Large intestine (tissue), 3 donors: ENCODE measurements at regions not wholly inside any gene's neighbourhood (a gene's known extent, or its start where the extent isn't known, plus 50 kb on each side); places are given as distances from the start of the nearest gene placed in this dataset.

Experiments used
- DNase-seq, 2 donors: peaks; one replicate each; pipeline versions ENCODE4 v3.0.0 to v3.0.0-alpha.2; 2013
- H3K27ac ChIP-seq: one replicate; pipeline ENCODE4 v1.5.1; 2013; ENCODE audit warnings: low read length
- H3K27me3 ChIP-seq: 2 replicates; pipeline ENCODE4 v1.6.1; 2013; ENCODE audit warnings: low read length; ENCODE audit not compliant: control insufficient read depth, insufficient read depth
- H3K36me3 ChIP-seq: 2 replicates; pipeline ENCODE4 v1.6.1; 2013; ENCODE audit warnings: low read length; ENCODE audit not compliant: control insufficient read depth, insufficient read depth
- H3K4me1 ChIP-seq: one replicate; pipeline ENCODE4 v1.6.1; 2013; ENCODE audit warnings: low read length; ENCODE audit not compliant: control insufficient read depth, insufficient read depth
- H3K4me3 ChIP-seq: one replicate; pipeline ENCODE4 v1.5.1; 2013; ENCODE audit warnings: low read length
- H3K9me3 ChIP-seq: one replicate; pipeline ENCODE4 v1.6.1; 2013; ENCODE audit warnings: mild to moderate bottlenecking, low read depth, low read length, moderate library complexity; ENCODE audit not compliant: control insufficient read depth
- WGBS: methylation state at CpG from one replicate; pipeline ENCODE4 v1.1.5; 2013; ENCODE audit warnings: low lambda C conversion rate; ENCODE audit not compliant: insufficient coverage; 5-methylcytosine and 5-hydroxymethylcytosine counted together

DNA sequence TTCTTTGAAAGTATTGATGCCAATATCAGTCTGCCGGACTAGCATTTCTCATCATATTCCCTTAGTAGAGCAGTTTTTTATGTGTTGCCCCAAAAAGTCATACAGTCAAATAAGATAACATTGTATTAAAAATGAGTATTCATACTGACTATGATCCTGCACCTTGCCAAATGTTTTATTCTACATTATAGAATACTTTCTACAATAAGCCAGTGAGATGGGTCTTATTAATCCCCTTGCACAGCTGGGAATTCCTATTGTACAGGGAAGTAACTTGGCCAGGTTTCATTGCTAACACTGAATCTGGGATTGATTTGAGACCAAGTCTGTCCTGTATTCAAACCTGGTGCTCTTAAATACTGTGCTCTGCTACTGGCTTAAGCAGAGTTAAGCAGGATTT is 114.0 kb downstream of the KCTD12 start:
- Histone ChIP-seq H3K9me3 (no peaks in the 10 kb centered on the region), H3K4me1 (no peaks in the 10 kb centered on the region), H3K36me3 (no peaks in the 10 kb centered on the region), H3K27ac (no peak overlapping the region), H3K4me3 (no peak overlapping the region), H3K27me3 (no peaks in the 10 kb centered on the region)
- no peak for DNase-seq
- no CpG with 5 or more reads among the region's 1 CpG for WGBS

DNA sequence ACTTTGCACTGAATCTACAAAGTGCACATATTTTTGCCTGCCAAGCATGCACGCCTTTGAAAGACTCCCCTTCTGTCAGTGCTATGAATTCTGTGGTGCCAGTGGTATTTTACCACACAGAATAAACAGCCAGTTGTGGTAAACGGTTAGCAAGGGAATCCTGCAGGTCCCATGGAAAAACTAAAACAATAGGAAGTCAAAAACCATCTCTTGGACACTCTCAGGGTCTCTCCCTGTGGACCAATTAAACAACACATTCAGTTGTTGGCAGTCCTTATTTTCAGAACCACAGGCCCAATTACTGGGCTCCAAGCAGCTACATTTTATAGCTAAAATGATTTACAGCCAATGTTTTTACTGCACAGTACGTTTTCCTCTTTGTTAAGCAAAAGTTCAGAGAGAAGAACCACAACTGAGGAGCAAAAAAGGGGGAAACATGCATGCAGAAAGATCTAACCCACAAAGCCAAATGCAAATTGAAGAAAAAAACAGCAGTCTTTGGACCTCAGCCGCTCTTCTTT is 116.9 kb downstream of the KCTD12 start:
- H3K9me3 ChIP-seq: no peaks in the 10 kb centered on the region
- H3K27ac ChIP-seq: no peak overlapping the region
- no peaks in the 10 kb centered on the region for H3K36me3 ChIP-seq
- H3K4me1 ChIP-seq: no peaks in the 10 kb centered on the region
- no peaks in the 10 kb centered on the region for H3K27me3 ChIP-seq
- WGBS: 100% methylated on average over 1 of the region's 4 CpGs
- H3K4me3 ChIP-seq: no peak overlapping the region
- DNase-seq: no peak

DNA sequence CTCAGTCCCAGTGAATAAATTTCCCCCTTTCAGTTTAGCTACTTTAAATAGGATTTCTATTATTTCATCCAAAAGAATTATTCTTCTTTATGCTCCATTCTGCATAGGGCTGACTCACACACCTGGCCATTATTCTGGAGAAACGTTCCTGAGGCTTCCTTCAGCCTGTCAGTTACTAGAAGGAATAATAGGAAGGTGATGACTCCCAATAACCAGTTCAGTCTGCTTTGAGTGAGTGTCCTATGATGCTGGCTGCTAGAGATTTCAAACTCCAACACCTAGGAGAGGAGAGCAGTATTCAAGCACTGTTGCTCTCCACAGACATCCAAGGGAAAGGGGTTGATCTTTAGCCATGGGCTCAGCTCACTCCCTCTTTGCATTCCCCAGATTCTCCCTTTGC is 117.8 kb downstream of the KCTD12 start:
- H3K36me3 ChIP-seq: no peaks in the 10 kb centered on the region
- no peaks in the 10 kb centered on the region for H3K9me3 ChIP-seq
- no peak overlapping the region for H3K27ac ChIP-seq
- H3K27me3 ChIP-seq: no peaks in the 10 kb centered on the region
- H3K4me1 ChIP-seq: no peaks in the 10 kb centered on the region
- no peak overlapping the region for H3K4me3 ChIP-seq
- WGBS: no CpG with 5 or more reads among the region's 1 CpG
- no peak for DNase-seq

DNA sequence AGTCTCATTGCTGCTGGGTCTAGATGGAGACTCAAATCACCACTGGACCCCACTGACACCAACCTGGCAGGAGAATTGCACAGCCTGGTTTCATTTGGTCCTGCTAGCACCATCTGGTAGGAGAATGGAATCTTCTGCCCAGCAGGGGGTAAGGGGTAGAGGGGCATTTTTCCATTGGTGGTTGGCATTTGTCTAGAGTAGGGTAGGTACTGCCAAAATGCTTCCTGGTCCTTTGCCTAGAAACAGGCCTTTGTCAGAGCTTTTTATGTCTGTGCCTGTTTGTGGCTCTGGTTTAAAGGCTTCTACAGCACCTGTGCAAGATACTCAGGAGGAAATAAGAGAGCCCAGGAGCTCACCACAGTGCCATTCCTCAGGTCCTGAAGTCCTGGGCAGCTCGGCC is 121.3 kb downstream of the KCTD12 start:
- DNase-seq: no peak
- Histone ChIP-seq H3K36me3 (no peaks in the 10 kb centered on the region), H3K4me1 (no peaks in the 10 kb centered on the region), H3K4me3 (no peak overlapping the region), H3K9me3 (no peaks in the 10 kb centered on the region), H3K27ac (no peak overlapping the region), H3K27me3 (no peaks in the 10 kb centered on the region)
- WGBS: 100% methylated on average over 1 of the region's 1 CpG

DNA sequence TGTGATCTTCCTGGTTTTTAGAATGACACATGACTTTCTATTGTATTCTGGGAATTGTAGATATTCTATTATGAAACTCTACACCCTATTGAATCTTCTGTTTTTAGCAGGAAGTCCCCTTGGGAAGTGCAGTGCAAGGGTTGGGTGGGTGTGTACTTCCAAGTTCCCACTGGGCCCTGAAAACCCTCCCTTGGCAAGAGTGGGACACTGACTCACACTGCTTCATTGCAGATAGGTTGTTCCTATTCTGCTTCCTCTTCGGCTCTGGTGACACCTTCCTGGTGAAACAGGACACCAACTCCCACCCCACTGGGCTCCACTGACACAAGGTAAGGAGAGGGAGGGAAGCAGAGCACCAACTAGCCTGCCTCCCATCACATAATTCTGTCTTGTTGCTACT is 121.8 kb downstream of the KCTD12 start:
- Histone ChIP-seq H3K36me3 (no peaks in the 10 kb centered on the region), H3K27me3 (no peaks in the 10 kb centered on the region), H3K9me3 (no peaks in the 10 kb centered on the region), H3K4me3 (no peak overlapping the region), H3K27ac (no peak overlapping the region), H3K4me1 (no peaks in the 10 kb centered on the region)
- DNase-seq: no peak
- no CpG with 5 or more reads among the region's 1 CpG for WGBS

DNA sequence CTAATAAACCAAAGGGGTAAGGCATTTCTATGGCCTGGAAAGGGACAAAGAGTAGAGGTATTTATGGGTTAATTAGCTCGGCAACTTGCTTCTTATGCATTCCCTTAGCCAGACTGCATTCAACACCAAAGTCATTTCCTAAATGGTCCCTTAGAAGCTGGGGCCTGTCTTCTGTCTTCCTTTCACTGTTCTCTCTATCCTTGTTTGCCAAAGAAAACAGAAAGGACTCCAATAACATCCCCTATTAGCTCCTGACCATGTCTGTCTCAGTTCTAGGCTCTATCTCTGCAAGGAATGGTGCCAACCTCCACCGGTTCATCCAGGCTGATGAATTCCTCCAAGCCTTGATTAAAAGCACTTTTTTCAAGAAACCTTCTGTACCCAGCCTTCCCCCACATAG is 123.5 kb downstream of the KCTD12 start:
- Histone ChIP-seq H3K4me1 (no peaks in the 10 kb centered on the region), H3K4me3 (no peak overlapping the region), H3K27me3 (no peaks in the 10 kb centered on the region), H3K27ac (no peak overlapping the region), H3K36me3 (no peaks in the 10 kb centered on the region), H3K9me3 (no peaks in the 10 kb centered on the region)
- no peak for DNase-seq
- no CpG with 5 or more reads among the region's 2 CpGs for WGBS

DNA sequence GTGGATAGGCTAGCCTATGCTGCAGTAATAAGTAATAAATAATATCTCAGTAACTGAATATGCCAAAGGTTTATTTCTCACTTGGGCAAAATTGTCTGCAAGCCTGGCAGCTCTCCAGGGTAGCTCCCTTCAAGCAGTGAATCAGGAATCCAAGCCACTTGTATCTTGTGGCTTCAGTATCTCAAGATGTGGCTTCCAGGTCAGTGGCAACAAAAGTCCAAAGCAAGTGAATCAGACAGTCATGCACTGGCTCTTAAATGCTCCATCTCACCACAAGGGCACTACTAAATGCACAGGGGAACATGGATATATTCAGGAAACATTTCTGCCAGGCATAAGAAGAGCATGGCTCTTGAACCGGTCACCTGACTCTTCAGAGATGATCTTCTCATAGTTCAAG is 126.3 kb downstream of the KCTD12 start:
- Histone ChIP-seq H3K9me3 (no peaks in the 10 kb centered on the region), H3K27ac (no peak overlapping the region), H3K4me1 (no peaks in the 10 kb centered on the region), H3K4me3 (no peak overlapping the region), H3K27me3 (no peaks in the 10 kb centered on the region), H3K36me3 (no peaks in the 10 kb centered on the region)
- no peak for DNase-seq
- no CpG with 5 or more reads among the region's 1 CpG for WGBS

DNA sequence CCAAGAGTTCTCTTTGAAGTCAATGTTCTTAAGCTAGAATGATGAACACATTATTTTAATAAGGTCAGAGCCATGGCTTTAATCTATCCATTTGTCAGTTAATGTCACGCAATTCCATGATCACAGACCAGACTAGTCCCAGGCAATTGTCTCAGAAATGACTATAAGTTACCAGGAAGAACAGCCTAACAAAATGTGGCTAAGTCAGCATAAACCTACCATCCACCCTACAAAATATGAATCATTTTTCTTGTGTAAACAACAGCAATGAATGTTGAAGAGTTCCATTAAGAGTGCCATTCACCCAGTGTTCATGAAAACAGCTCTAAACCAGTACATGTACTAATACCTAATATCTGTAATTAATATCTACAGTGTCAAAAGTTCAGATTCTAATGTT is 127.5 kb downstream of the KCTD12 start:
- WGBS: no CpG with 5 or more reads among the region's 1 CpG
- DNase-seq: no peak
- no peak overlapping the region for H3K27ac ChIP-seq
- H3K27me3 ChIP-seq: no peaks in the 10 kb centered on the region
- no peaks in the 10 kb centered on the region for H3K36me3 ChIP-seq
- H3K9me3 ChIP-seq: no peaks in the 10 kb centered on the region
- H3K4me1 ChIP-seq: no peaks in the 10 kb centered on the region
- H3K4me3 ChIP-seq: no peak overlapping the region

DNA sequence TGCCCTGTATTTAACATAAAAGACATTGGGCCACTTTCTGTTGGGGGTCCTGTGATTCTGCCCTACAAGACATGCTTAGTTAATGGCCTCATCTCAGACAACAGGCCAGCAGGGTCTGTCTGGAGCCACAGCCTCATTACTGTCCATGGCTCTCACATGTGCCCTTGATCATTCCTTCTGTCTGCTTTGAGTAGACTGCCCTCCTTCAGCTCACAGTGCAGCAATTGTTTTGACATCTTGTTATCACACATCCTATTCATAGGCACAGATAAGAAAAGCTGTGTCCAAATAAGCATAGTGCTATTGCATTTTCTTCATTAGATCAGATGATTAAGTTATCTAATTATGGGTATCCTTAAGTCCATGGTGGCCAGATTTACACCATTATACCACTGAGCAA is 127.9 kb downstream of the KCTD12 start:
- Histone ChIP-seq H3K4me3 (no peak overlapping the region), H3K4me1 (no peaks in the 10 kb centered on the region), H3K9me3 (no peaks in the 10 kb centered on the region), H3K36me3 (no peaks in the 10 kb centered on the region), H3K27ac (no peak overlapping the region), H3K27me3 (no peaks in the 10 kb centered on the region)
- DNase-seq: peak in 1 of 2 donors; percentile 5

DNA sequence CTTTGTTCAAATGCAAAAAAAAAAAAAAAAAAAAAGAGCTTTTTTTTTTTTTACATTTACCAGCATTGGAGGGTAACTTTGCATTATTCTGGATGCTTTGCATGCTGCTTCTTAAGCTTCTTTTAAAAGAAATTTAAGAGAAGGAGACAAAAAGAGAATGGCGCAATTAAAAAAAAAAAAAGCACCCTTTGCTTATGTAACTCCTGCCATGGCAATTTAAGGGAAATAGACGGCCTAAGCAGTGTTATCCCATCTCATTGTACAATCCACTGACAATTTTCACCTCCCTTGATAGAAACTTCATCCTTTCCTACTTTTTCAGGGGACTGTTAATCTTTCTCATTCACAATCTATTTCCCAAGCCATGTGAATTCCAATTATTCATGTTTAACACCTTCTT is 129.8 kb downstream of the KCTD12 start:
- Histone ChIP-seq H3K27ac (no peak overlapping the region), H3K4me3 (no peak overlapping the region), H3K36me3 (no peaks in the 10 kb centered on the region), H3K9me3 (no peaks in the 10 kb centered on the region), H3K4me1 (no peaks in the 10 kb centered on the region), H3K27me3 (no peaks in the 10 kb centered on the region)
- no peak for DNase-seq
- 100% methylated on average over 1 of the region's 2 CpGs for WGBS

DNA sequence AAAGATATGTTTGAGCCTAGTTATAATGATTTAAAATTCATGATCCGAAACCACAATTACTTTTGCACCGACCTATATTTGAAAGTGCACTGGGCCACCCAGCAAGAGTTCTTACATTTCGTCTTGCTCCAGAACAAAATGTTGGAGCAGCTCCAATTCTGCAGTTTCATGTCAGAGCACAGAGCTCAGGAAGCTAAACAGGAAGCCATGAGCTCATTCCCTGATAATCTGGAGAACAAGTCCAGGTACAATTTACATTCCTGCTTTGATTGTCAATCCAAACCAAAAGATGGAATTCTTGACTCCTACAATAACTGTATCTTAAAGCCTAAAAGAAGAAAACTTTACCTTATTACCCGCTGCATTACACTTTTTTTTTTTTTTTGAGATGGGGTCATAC is 131.8 kb downstream of the KCTD12 start:
- 92% methylated on average over 2 of the region's 4 CpGs for WGBS
- no peak for DNase-seq
- Histone ChIP-seq H3K4me1 (no peaks in the 10 kb centered on the region), H3K9me3 (no peaks in the 10 kb centered on the region), H3K27ac (no peak overlapping the region), H3K4me3 (no peak overlapping the region), H3K27me3 (no peaks in the 10 kb centered on the region), H3K36me3 (no peaks in the 10 kb centered on the region)
